Large intestine (tissue), 3 donors: ENCODE measurements at regions not wholly inside any gene's neighbourhood (a gene's known extent, or its start where the extent isn't known, plus 50 kb on each side); places are given as distances from the start of the nearest gene placed in this dataset.

Source experiments
- DNase-seq, 2 donors: peaks; one replicate each; pipeline versions ENCODE4 v3.0.0 to v3.0.0-alpha.2; 2013
- H3K27ac ChIP-seq: one replicate; pipeline ENCODE4 v1.5.1; 2013; ENCODE audit warnings: low read length
- H3K27me3 ChIP-seq: 2 replicates; pipeline ENCODE4 v1.6.1; 2013; ENCODE audit warnings: low read length; ENCODE audit not compliant: control insufficient read depth, insufficient read depth
- H3K36me3 ChIP-seq: 2 replicates; pipeline ENCODE4 v1.6.1; 2013; ENCODE audit warnings: low read length; ENCODE audit not compliant: control insufficient read depth, insufficient read depth
- H3K4me1 ChIP-seq: one replicate; pipeline ENCODE4 v1.6.1; 2013; ENCODE audit warnings: low read length; ENCODE audit not compliant: control insufficient read depth, insufficient read depth
- H3K4me3 ChIP-seq: one replicate; pipeline ENCODE4 v1.5.1; 2013; ENCODE audit warnings: low read length
- H3K9me3 ChIP-seq: one replicate; pipeline ENCODE4 v1.6.1; 2013; ENCODE audit warnings: mild to moderate bottlenecking, low read depth, low read length, moderate library complexity; ENCODE audit not compliant: control insufficient read depth
- WGBS: methylation state at CpG from one replicate; pipeline ENCODE4 v1.1.5; 2013; ENCODE audit warnings: low lambda C conversion rate; ENCODE audit not compliant: insufficient coverage; 5-methylcytosine and 5-hydroxymethylcytosine counted together

DNA sequence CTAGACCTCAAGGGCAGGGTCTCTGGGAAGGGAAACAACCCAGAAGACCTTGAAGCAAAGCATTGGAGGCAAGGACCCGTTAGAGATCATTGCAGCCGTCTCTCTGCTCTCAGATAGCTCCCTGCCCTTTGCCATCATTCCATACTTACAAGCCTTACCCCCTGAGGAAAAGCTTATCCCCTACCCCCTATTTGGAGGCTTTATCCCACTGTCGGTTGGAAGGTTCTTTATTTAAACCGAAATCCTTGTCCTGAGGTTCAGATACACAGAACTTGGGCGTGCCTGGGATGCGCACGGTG, 84.4 kb downstream of the EFNB1 start:
- Histone ChIP-seq H3K9me3 (no peaks in the 10 kb centered on the region), H3K4me3 (no peak overlapping the region), H3K27ac (peak overlapping the region; percentile 77), H3K4me1 (peaks cover 23% of the 10 kb centered on the region), H3K36me3 (no peaks in the 10 kb centered on the region), H3K27me3 (no peaks in the 10 kb centered on the region)
- no CpG with 5 or more reads among the region's 7 CpGs for WGBS
- DNase-seq, result no peak

DNA sequence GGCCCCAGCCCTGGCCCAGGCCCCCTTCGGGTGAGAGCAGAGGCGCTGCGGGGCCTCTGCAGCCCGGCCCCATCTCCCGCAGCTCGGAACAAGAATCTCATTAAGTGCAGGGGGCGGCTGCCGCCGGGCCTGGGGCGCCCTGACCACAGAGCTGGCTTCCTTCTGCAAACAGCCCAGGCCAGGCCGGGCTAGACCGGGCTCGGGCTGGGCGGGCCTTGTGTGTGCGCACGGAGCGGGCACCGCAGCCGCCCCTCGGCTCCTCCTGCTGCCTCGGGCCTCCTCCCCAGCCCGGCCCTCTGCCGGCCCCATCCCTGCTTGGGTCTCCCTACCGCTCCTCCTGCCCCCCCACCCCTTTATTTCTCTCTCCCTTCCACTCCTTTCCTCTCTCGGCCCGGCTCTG, 83.3 kb downstream of the EFNB1 start:
- Histone ChIP-seq H3K36me3 (no peaks in the 10 kb centered on the region), H3K27ac (peak overlapping the region; percentile 77), H3K27me3 (no peaks in the 10 kb centered on the region), H3K4me3 (peak overlapping the region; percentile 21), H3K4me1 (peaks cover 23% of the 10 kb centered on the region), H3K9me3 (no peaks in the 10 kb centered on the region)
- no CpG with 5 or more reads among the region's 26 CpGs for WGBS
- DNase-seq, result no peak

DNA sequence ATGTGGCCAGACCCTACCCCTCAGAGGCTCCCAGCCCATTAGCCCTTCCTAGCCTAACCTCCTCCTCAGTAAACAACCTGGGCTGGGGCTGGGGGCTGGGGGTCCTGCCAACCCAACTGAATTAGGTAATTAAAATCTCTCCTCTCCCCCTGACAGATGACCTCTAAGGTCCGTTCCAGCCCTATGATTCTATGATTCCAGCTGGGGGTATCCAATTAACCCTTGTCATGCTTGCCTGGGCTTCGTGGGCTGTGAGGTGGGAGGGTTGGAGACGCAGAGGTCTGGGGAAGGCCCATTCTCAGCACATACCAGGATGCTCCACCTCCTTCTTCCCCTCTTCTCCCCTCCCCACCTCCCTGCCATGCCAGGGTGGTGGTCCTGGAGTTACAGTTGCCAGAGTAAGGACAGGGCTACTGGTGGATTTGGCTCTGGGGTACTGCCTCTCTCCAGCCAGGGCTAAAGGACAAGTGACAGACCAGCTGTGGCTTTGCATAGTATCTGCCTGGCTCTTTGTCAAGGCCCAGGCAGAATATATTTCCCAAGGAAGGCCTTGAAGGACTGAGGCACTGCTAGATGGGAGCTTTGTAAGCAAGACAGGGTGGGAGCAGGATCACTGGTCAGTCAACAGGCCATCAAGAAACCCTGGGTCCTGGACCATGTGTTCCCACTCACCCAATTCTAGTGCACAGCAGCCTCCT, 82.1 kb downstream of the EFNB1 start:
- Histone ChIP-seq H3K9me3 (no peaks in the 10 kb centered on the region), H3K4me3 (no peak overlapping the region), H3K27ac (peak overlapping the region; percentile 6), H3K27me3 (no peaks in the 10 kb centered on the region), H3K4me1 (peaks cover 23% of the 10 kb centered on the region), H3K36me3 (no peaks in the 10 kb centered on the region)
- no CpG with 5 or more reads among the region's 3 CpGs for WGBS
- no peak for DNase-seq

DNA sequence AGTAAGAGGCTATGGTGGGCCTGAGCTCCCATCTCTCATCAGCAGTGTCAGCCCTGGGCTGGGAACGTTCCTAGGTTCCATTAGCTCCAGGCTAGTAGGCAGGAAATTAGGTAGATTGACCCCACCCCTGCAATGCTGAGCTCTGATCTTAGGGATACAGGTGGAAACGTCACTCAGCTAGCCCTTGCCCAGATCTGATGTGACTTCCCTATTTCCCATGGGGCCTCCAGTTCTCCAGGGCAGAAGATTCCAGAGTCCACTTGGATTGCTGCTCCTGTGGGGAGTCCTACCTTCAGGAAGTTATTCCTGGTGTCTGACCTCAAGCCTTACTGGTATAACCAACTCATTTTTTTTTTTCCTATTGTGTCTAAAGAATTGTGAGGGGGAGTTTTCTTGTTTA, 81.1 kb downstream of the EFNB1 start:
- Histone ChIP-seq H3K27ac (peak overlapping the region; percentile 21), H3K9me3 (no peaks in the 10 kb centered on the region), H3K4me1 (peaks cover 21% of the 10 kb centered on the region), H3K36me3 (no peaks in the 10 kb centered on the region), H3K27me3 (no peaks in the 10 kb centered on the region), H3K4me3 (no peak overlapping the region)
- peak; percentile 48 to 75 for DNase-seq
- WGBS, result no CpG with 5 or more reads among the region's 2 CpGs

DNA sequence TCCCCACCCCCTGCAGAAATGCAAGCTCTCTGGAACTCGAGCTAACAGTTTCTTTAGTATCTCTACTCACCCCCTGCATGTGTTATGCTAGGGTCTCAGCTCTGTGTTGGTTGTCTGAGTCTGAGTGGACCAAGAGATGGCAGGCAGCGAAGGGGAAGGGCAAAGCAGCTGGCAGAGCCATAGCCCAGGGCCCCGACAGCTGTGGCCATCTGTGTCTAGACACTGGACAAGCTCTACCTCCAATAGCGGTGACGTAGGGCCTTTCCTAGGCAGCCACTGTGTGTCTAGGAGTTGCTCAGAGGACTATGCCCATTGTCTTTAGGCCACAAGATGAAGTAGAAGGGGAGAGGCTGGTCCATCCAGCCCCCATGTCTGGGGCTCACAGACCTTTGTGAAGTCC, 79.2 kb downstream of the EFNB1 start:
- H3K27me3 ChIP-seq, result no peaks in the 10 kb centered on the region
- DNase-seq, result no peak
- no CpG with 5 or more reads among the region's 5 CpGs for WGBS
- H3K4me1 ChIP-seq, result peaks cover 20% of the 10 kb centered on the region
- H3K36me3 ChIP-seq, result no peaks in the 10 kb centered on the region
- no peak overlapping the region for H3K4me3 ChIP-seq
- no peaks in the 10 kb centered on the region for H3K9me3 ChIP-seq
- no peak overlapping the region for H3K27ac ChIP-seq

DNA sequence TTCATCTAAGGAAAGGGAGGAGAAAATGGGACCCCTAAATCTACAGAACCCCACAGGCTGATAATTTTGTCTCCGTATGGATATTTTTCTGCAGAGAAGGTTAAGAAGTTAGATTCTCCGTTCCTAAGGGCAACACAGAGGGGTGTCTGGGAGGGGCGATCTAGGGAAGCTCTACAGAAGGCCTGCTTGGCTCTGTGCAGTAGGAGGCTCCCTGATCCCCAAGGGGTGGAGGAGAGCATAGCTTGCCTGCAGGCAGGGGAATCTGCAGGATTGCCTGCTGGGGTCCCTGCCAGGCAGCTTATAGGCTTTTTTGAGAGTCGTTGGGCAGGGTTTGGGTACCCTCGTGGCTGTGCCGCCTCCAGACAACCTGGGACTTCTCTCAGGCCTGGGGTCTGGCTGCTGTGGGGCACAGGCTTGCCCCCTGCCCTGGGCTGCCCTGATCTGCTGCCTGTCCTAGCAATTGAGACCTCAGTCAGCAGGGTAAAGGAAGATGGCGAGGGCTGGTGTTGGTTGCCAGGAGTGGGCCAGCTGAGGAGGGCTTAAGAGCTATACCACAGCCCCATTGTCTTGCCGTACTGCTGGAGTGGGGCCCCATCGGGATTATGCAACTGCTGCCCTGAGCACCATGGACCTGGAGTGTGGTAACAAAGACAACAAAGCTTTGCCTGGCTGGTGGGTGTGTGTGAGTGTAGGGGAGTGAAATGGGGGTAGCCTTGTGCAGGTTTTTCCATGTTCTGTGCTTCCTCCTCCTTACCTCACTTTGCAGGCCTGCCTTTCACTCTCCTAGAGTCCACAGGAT, 74.1 kb downstream of the EFNB1 start:
- no CpG with 5 or more reads among the region's 9 CpGs for WGBS
- no peaks in the 10 kb centered on the region for H3K9me3 ChIP-seq
- no peak overlapping the region for H3K27ac ChIP-seq
- H3K4me3 ChIP-seq, result no peak overlapping the region
- DNase-seq, result peak; percentile 32 to 63
- no peaks in the 10 kb centered on the region for H3K36me3 ChIP-seq
- H3K27me3 ChIP-seq, result no peaks in the 10 kb centered on the region
- H3K4me1 ChIP-seq, result peaks cover 4% of the 10 kb centered on the region

DNA sequence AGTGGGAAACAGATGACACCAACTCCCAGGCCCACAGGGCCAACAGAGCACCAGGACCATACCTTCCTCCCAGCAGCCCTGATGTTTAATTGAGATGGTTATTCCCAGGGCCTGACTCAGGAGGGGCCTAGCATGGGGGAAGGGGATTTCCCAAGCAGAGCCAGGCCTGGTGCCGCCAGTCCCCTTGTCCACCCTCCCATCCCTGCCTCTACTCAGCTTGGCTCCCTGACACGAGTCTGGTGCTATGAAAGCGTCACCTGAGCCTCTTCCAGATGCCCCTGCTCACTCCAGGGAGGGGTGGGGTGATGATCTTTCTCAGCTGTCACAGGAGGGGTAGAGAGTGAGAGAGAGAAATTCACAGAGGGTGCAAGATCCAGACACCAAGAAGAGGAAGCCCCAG, 72.7 kb downstream of the EFNB1 start:
- Histone ChIP-seq H3K4me3 (no peak overlapping the region), H3K36me3 (no peaks in the 10 kb centered on the region), H3K27ac (no peak overlapping the region), H3K4me1 (peaks cover 4% of the 10 kb centered on the region), H3K27me3 (no peaks in the 10 kb centered on the region), H3K9me3 (no peaks in the 10 kb centered on the region)
- WGBS, result no CpG with 5 or more reads among the region's 3 CpGs
- DNase-seq, result no peak

DNA sequence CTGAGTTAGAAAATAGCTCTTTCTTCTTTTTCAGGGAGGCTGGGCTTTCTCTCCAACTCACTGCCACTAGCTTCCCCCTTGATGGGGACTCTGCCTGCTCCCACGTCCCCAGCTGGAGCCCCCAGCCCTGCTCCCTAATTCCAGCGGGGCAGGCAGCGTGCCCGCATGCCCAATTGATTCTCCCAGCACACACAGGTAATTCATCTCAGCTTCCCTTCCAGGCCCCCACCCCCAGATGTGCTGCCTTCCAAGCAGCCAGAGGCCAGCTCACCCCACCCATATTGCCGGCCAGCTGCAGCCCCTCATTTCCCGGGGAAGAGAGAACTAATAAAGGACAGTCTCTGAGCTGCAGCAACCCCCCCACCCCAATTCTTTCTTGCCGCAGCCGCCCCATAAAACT, 69.8 kb downstream of the EFNB1 start:
- peaks cover 24% of the 10 kb centered on the region for H3K4me1 ChIP-seq
- no peak overlapping the region for H3K4me3 ChIP-seq
- H3K27ac ChIP-seq, result no peak overlapping the region
- DNase-seq, result no peak
- no peaks in the 10 kb centered on the region for H3K9me3 ChIP-seq
- no peaks in the 10 kb centered on the region for H3K27me3 ChIP-seq
- H3K36me3 ChIP-seq, result no peaks in the 10 kb centered on the region
- WGBS, result no CpG with 5 or more reads among the region's 8 CpGs

DNA sequence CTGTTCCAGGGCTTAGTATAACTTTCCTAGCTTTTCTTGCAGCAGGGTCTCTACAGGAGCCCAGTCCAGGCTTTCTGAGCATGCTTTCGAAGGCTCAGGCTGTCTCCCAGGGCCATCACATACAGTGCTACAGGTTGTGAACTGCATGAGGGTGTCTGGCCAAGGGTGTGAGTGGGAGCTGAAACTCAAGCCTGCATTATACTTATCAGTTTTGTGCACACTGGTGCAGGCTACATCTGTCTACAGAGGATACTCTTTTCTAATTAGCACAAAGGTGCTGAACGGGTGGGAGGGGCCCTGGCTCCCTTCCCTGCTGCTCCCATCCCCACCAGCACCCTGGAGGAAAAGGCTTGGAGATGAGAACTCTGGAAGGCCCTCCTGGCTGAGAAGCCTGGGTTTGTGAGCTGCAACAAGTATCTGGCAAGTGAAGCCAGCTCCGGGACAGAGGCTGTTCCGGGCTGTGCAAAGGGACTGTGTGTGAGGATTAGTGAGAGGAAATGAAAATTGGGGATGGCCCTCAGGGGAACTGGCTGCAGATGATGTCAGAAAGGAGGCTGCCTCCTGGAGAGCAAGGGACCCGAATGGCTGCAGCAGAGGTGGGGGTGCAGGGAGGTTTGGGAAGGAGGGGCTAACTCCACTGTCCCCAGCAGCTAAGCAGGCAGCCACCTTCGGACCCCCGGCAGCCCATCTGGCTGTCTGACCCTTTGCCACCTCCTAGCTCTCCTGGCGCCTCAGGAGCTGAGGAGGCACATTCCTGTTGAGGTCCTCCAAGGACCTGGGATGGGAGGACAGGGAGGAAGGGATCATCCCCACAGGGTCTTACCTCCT, 68.5 kb downstream of the EFNB1 start:
- no peak for DNase-seq
- H3K27ac ChIP-seq, result no peak overlapping the region
- WGBS, result no CpG with 5 or more reads among the region's 8 CpGs

DNA sequence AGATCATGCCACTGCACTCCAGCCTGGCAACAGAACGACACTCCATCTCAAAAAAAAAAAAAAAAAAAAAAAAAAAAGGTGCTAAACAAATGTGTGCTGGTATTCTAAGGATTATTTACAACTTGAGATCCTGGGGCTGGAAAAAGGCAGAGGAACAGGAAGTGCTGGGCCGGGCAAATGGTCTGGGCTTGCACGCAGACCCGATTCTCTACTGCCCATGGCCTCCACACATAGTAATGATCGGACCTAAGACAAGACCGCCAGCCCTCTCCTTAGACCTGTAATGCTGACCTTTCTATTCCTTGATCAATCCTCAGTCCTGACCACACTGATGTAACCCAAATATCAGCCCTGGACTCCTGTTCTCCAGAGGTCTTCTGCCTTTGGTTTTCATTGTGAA, 67.8 kb downstream of the EFNB1 start:
- H3K36me3 ChIP-seq, result no peaks in the 10 kb centered on the region
- H3K4me1 ChIP-seq, result peaks cover 29% of the 10 kb centered on the region
- no peaks in the 10 kb centered on the region for H3K27me3 ChIP-seq
- no CpG with 5 or more reads among the region's 6 CpGs for WGBS
- DNase-seq, result no peak
- no peaks in the 10 kb centered on the region for H3K9me3 ChIP-seq
- H3K27ac ChIP-seq, result no peak overlapping the region
- H3K4me3 ChIP-seq, result no peak overlapping the region

More for the DNA sequence above, 68.5 kb downstream of the EFNB1 start:
- H3K36me3 ChIP-seq, result no peaks in the 10 kb centered on the region
- no peaks in the 10 kb centered on the region for H3K9me3 ChIP-seq
- H3K4me3 ChIP-seq, result no peak overlapping the region
- peaks cover 28% of the 10 kb centered on the region for H3K4me1 ChIP-seq
- H3K27me3 ChIP-seq, result no peaks in the 10 kb centered on the region
